ENCODE measurements at regions not wholly inside any gene's neighbourhood (a gene's known extent, or its start where the extent isn't known, plus 50 kb on each side); places are given as distances from the start of the nearest gene placed in this dataset.
"Not testable (repeated sequence)": the region's sequence is repeated elsewhere in the genome, so short reads cannot be mapped to it uniquely, and the experiment has no call there.

DNA sequence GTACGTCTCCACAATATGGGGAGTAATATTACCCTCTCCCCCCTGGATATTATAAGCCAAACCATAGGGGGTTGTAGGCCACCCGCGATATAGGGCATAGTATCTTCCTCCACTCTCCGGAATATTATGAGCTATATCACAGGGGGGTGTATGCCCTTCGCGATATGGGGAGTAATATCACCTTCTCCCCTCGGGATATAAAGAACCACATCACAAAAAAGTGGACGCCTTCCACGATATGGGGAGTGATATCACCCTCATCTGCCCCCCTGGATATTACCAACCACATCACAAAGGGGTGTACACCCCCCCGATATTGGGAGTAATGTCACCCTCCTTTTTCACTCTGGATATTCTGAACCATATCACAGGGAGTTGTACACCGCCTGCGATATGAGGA lies 65.5 kb upstream of the CEACAM21 start:
- no peak for DNase-seq
- Histone ChIP-seq H3K27me3 (no peaks in the 10 kb centered on the region), H3K4me1 (no peaks in the 10 kb centered on the region), H3K4me3 (replicated peaks in 1 of 3) (no peak overlapping the region), H3K27ac (no peak overlapping the region), H3K9me3 (no peaks in the 10 kb centered on the region), H3K36me3 (no peaks in the 10 kb centered on the region)
- WGBS, 2 donors, result 68 to 70% methylated on average over 12 of the region's 12 CpGs
- TF ChIP-seq, protein P1, sequence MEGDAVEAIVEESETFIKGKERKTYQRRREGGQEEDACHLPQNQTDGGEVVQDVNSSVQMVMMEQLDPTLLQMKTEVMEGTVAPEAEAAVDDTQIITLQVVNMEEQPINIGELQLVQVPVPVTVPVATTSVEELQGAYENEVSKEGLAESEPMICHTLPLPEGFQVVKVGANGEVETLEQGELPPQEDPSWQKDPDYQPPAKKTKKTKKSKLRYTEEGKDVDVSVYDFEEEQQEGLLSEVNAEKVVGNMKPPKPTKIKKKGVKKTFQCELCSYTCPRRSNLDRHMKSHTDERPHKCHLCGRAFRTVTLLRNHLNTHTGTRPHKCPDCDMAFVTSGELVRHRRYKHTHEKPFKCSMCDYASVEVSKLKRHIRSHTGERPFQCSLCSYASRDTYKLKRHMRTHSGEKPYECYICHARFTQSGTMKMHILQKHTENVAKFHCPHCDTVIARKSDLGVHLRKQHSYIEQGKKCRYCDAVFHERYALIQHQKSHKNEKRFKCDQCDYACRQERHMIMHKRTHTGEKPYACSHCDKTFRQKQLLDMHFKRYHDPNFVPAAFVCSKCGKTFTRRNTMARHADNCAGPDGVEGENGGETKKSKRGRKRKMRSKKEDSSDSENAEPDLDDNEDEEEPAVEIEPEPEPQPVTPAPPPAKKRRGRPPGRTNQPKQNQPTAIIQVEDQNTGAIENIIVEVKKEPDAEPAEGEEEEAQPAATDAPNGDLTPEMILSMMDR (IDR thresholded peaks at IDR 0.05), result no peak
- no peak for TF ChIP-seq POLR2A (IDR thresholded peaks at IDR 0.05)
- intact Hi-C loops (cut with DNase I), result no loop called here

DNA sequence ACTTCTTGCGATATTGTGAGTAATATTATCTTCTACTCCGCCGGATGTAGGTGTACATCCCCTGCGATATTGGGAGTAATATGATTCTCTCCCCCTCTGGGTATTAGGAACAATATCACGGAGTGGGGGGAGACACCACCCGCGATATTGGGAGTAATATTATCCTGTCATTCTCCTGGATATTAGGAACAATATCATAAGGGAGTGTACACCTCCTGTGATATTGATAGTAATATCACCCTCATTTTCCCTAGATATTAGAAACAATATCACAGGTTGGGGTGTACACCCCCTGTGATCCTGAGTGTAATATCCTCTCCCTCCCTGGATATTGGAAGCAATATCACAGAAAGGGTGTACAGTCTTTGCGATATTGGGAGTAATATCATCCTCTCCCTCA lies 64.3 kb upstream of the CEACAM21 start:
- no peak overlapping the region for H3K27ac ChIP-seq
- no peak overlapping the region for H3K4me3 ChIP-seq (replicated peaks in 1 of 3)
- no peaks in the 10 kb centered on the region for H3K36me3 ChIP-seq
- no peaks in the 10 kb centered on the region for H3K9me3 ChIP-seq
- no peak for TF ChIP-seq POLR2A (IDR thresholded peaks at IDR 0.05)
- TF ChIP-seq, protein P1 (IDR thresholded peaks at IDR 0.05), result no peak
- DNase-seq, result no peak
- 63 to 72% methylated on average over 8 of the region's 8 CpGs for WGBS, 2 donors
- intact Hi-C loops (cut with DNase I), result no loop called here
- H3K4me1 ChIP-seq, result no peaks in the 10 kb centered on the region
- no peaks in the 10 kb centered on the region for H3K27me3 ChIP-seq

DNA sequence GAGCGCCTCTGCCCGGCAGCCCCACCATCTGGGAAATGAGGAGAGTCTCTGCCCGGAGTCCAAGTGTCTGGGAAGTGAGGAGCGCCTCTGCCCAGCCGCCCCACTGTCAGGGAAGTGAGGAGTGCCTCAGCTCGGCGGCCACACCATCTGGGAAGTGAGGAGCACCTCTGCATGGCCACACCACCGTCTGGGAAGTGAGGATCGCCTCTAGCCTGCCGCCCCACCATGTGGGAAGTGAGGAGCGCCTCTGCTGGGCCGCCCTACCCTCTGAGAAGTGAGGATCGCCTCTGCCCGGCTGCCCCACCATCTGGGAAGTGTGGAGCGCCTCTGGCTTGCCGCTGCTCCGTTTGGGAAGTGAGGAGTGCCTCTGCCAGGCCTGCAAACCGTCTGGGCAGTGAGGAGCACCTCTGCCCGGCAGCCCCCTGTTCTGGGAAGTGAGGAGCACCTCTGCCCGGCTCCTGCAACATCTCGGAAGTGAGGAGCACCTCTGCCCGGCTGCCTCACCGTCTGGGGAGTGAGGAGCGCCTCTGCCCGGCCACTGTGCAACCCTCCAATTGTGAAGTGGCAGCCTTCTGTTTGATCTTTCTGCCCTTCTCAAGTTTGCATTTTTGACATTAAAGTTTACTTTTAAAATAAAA lies 60.8 kb upstream of the CEACAM21 start:
- WGBS, 2 donors, result 63 to 77% methylated on average over 9 to 17 of the region's 25 CpGs
- no peak for DNase-seq
- H3K4me3 ChIP-seq (replicated peaks in 1 of 3), result no peak overlapping the region
- no peaks in the 10 kb centered on the region for H3K4me1 ChIP-seq
- no peaks in the 10 kb centered on the region for H3K9me3 ChIP-seq
- H3K27me3 ChIP-seq, result no peaks in the 10 kb centered on the region
- TF ChIP-seq, protein P1 (IDR thresholded peaks at IDR 0.05), result no peak
- TF ChIP-seq POLR2A (IDR thresholded peaks at IDR 0.05), result no peak
- H3K36me3 ChIP-seq, result no peaks in the 10 kb centered on the region
- H3K27ac ChIP-seq, result no peak overlapping the region
- intact Hi-C loops (cut with DNase I), result no loop called here

DNA sequence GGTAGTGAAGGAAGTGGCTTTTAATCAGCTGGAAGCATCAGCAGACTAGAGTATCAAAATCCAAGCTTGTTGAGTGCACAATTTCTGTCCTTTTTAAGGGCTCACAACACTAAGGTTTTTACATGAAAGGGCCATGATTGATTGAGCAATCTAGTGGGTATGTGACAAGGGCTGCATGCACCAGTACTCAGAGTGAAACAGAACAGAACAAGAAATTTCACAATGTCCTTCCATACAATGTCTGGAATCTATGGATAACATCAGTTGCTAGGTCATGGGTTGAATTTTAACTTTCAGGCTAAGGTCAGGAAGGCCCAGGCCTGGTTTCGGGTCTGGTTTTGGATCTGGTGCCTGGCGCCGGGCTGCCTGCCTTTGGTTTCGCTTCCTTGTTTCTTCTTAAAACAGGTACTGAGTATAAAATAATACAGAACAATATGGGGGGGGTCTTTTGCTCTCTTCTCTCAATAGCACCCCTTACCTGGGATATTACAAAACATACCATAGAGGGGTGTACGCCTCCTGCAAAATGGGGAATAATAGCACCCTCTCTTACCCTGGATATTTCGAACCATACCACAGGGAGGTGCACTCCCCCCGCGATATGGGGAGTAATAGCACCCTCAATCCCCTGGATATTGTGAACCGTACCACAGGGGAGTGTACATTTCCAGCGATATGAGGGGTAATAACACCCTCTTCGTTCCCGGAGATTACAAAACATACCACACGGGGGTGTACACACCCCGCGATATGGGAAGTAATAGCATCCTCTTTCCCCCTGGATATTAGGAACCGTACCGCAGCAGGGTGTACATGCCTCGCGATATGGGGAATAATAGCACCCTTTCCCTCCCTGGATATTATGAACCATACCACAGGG lies 59.4 kb upstream of the CEACAM21 start:
- DNase-seq; H3K36me3 ChIP-seq; intact Hi-C loops (cut with DNase I); H3K27ac ChIP-seq; H3K4me3 ChIP-seq (replicated peaks in 1 of 3); H3K27me3 ChIP-seq; H3K9me3 ChIP-seq; H3K4me1 ChIP-seq: not testable (repeated sequence)
- WGBS, 2 donors, result 55 to 57% methylated on average over 19 of the region's 19 CpGs

DNA sequence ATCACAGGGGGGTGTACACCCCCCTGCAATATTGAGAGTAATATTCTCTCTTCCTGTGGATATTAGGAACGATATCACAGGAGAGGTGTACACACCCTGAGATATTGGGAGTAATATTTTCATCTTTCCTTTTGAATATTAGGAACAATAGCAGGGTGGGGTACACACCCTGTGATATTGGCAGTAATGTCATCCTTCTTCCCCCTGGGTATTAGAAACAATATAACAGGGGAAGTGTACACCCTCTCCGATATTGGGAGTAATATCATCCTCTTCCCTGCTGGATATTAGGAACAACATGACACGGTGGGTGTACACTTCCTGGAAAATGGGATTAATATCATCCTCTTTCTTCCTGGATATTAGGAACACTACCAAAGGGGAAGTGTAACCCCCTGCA lies 57.8 kb upstream of the CEACAM21 start:
- WGBS, 2 donors, result 61 to 77% methylated on average over 3 of the region's 3 CpGs
- H3K9me3 ChIP-seq, result no peaks in the 10 kb centered on the region
- no peaks in the 10 kb centered on the region for H3K36me3 ChIP-seq
- no peak overlapping the region for H3K27ac ChIP-seq
- TF ChIP-seq, protein P1 (IDR thresholded peaks at IDR 0.05), result no peak
- no peak for DNase-seq
- H3K4me3 ChIP-seq (replicated peaks in 1 of 3), result no peak overlapping the region
- intact Hi-C loops (cut with DNase I), result no loop called here
- H3K4me1 ChIP-seq, result no peaks in the 10 kb centered on the region
- H3K27me3 ChIP-seq, result no peaks in the 10 kb centered on the region

DNA sequence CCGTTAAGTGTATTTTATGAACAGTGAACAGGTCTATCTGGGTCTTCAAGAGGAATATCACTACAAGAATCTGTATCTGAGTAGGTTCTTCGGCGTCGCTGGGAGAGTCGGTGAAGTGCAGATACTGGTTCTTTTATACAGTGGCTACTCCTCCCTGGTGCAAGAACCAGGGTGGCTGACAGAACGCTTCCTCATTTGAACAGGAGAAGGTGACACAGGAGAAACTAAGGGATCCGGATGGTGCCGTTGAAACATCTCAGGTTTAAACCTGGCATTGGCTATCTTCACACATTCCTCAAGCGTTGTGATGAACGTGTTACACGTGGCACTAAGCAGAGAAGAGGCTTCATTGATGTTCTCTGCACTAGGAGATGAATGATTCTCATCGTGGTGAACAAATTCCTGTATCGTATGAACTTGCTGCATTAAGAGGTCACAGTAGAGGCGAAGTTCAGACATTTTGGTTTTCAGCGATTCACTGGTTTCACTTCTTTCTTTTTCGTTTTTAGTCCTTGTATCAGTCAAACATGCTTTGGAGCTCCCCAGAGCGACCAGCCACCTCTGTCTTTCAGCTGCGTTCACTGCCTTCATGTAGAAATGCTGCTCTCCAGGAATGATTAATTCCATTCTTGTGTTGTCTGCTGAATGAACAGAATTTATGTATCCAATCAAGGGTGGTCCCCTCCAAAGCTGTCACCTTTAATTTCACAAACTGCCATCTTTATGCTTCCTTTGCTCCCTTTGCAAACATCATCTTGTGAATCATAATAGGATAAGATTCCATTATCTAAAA lies 54.6 kb upstream of the CEACAM21 start:
- H3K4me3 ChIP-seq (replicated peaks in 1 of 3); H3K27me3 ChIP-seq; H3K27ac ChIP-seq; H3K36me3 ChIP-seq; H3K4me1 ChIP-seq; intact Hi-C loops (cut with DNase I); DNase-seq; H3K9me3 ChIP-seq: not testable (repeated sequence)
- WGBS, 2 donors, result 46 to 58% methylated on average over 18 of the region's 18 CpGs

Measured in thyroid gland (tissue), 4 donors.